ENCODE measurements at regions not wholly inside any gene's neighbourhood (a gene's known extent, or its start where the extent isn't known, plus 50 kb on each side); places are given as distances from the start of the nearest gene placed in this dataset.

- DNase-seq = peak; percentile 36
Observed at GRCh38 chr4:17166954-17167353, 268.5 kb upstream of the LDB2 start.

- no peak for DNase-seq
Observed at GRCh38 chr4:17165286-17165685, 266.8 kb upstream of the LDB2 start.

GRCh38 chr4:17164666-17165065 lies 266.2 kb upstream of the LDB2 start:
- DNase-seq = no peak

- DNase-seq = no peak
Observed at GRCh38 chr4:17163156-17163771, 264.8 kb upstream of the LDB2 start.

GRCh38 chr4:17157304-17157703 lies 258.9 kb upstream of the LDB2 start:
- DNase-seq = no peak

GRCh38 chr4:17155486-17155885 lies 257.0 kb upstream of the LDB2 start:
- no peak for DNase-seq

- DNase-seq = no peak
Observed at GRCh38 chr4:17153572-17153971, 255.1 kb upstream of the LDB2 start.

- no peak for DNase-seq
Observed at GRCh38 chr4:17152941-17153540, 254.6 kb upstream of the LDB2 start.

- no peak for DNase-seq
Observed at GRCh38 chr4:17142232-17142711, 243.8 kb upstream of the LDB2 start.

- DNase-seq = no peak
Observed at GRCh38 chr4:17138847-17139246, 240.4 kb upstream of the LDB2 start.

GRCh38 chr4:17134565-17134964 lies 236.1 kb upstream of the LDB2 start:
- DNase-seq = no peak

- no peak for DNase-seq
Observed at GRCh38 chr4:17134100-17134499, 235.7 kb upstream of the LDB2 start.

- DNase-seq = no peak
Observed at GRCh38 chr4:17132226-17132625, 233.8 kb upstream of the LDB2 start.

- no peak for DNase-seq
Observed at GRCh38 chr4:17128268-17128667, 229.8 kb upstream of the LDB2 start.

GRCh38 chr4:17126321-17126966 lies 228.0 kb upstream of the LDB2 start:
- DNase-seq = no peak

- DNase-seq = no peak
Observed at GRCh38 chr4:17124767-17125166, 226.3 kb upstream of the LDB2 start.

- DNase-seq = no peak
Observed at GRCh38 chr4:17120761-17121160, 222.3 kb upstream of the LDB2 start.

GRCh38 chr4:17117746-17118145 lies 219.3 kb upstream of the LDB2 start:
- no peak for DNase-seq

- DNase-seq = no peak
Observed at GRCh38 chr4:17115583-17115982, 217.1 kb upstream of the LDB2 start.

GRCh38 chr4:17112292-17112659 lies 213.8 kb upstream of the LDB2 start:
- DNase-seq = peak; percentile 52

GRCh38 chr4:17109126-17109525 lies 210.7 kb upstream of the LDB2 start:
- no peak for DNase-seq

- DNase-seq = no peak
Observed at GRCh38 chr4:17103231-17103630, 204.8 kb upstream of the LDB2 start.

- DNase-seq = no peak
Observed at GRCh38 chr4:17098996-17099395, 200.6 kb upstream of the LDB2 start.

GRCh38 chr4:17098401-17098800 lies 200.0 kb upstream of the LDB2 start:
- DNase-seq = no peak

GRCh38 chr4:17097362-17097761 lies 198.9 kb upstream of the LDB2 start:
- DNase-seq = no peak
